Activated T-cell treated with anti-CD3 and anti-CD28 coated beads, Interleukin-2, amount 50 U/mL, for 48 hours (primary cell): ENCODE measurements at regions not wholly inside any gene's neighbourhood (a gene's known extent, or its start where the extent isn't known, plus 50 kb on each side); places are given as distances from the start of the nearest gene placed in this dataset.

Experiments used
- DNase-seq, 2 experiments: peaks; one replicate each; pipeline ENCODE4 v3.0.0-alpha.2; 2020

DNA sequence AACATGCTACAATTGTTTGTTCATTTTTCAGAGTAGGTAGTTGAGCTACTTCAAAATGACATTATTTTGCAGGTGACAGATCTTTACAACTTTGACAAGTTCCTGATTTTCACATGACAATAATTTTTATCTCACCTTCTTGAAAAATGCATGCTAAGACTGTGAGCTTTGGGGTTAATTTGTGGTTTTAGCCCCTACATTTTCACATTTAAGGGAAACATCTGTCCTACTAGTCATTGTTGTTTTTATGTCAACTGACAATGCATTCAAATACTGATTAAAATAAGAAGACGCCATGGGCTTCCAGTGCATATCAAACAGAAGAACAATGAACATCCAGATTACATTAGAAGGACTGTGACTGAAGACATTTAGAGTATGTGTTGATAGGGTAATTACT lies 1470.8 kb upstream of the TENM4 start:
- DNase-seq: no peak

DNA sequence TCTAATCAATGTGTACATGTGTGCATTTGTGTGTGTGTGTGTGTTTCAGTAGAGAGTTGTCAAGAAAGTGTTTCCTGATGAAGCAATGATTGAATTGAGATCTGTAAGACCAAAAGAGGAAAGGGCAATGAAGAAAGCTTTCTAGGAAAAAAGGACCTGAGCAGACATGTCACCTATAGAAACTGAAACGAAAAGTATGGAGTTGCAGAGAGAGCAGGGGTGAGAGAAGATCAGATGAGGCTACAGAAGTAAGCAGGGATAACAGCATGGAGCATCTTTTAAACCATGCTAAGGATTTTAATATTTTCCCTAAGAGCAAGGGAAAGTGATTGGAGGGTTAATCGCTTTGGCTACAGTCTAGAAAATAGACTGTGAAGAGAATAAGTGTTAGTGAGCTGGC lies 1459.4 kb upstream of the TENM4 start:
- no peak for DNase-seq

DNA sequence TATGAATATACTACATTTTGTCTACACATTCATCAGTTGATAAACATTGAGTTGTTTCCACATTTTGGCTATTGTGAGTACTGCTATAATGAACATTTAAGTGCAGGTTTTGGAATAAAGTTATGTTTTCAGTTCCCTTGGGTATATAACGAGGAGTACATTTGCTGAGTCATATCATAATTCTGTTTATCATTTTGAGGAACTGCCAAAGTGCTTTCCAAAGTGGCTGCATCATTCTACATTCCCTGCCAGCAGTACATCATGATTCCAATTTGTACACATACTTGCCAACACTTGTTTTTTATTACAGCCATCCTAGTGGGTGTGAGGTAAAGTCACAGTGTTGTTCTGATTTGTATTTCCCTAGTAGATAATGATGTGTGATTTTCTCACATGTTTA lies 1458.6 kb upstream of the TENM4 start:
- no peak for DNase-seq

DNA sequence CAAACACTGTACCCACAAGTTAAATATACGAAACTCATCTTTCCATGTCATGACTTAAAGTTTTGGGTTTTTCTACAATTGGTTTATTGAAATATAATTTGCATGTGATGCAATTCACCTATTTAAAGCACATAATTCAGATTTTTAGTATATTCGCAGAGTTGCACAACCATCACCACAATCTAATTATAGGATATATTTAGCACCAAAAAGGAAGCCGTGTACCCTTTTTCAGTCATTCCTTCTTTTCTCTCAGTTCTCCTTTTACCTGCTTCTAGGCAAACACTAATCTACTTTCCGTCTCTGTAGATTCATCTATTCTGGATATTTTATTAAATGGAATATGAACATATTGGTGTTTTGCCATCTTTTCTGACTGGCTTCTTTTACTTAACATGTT lies 1458.1 kb upstream of the TENM4 start:
- no peak for DNase-seq

DNA sequence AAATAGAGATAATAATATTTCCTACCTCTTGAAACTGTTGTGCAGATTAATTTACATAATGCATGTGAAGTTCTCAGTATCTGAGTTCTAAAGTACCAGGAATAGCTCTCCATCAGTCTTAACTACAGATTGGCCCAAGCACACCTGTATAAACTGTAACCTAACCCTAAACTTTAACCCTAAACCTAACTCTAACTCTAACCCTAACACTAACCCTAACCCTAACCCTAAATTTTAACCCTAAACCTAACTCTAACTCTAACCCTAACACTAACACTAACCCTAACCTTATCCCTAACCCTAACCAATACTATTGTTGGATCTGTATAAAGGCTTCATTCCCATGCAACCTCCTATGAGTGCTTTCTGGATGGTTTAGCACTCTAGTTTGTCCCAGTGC lies 1445.9 kb upstream of the TENM4 start:
- no peak for DNase-seq

DNA sequence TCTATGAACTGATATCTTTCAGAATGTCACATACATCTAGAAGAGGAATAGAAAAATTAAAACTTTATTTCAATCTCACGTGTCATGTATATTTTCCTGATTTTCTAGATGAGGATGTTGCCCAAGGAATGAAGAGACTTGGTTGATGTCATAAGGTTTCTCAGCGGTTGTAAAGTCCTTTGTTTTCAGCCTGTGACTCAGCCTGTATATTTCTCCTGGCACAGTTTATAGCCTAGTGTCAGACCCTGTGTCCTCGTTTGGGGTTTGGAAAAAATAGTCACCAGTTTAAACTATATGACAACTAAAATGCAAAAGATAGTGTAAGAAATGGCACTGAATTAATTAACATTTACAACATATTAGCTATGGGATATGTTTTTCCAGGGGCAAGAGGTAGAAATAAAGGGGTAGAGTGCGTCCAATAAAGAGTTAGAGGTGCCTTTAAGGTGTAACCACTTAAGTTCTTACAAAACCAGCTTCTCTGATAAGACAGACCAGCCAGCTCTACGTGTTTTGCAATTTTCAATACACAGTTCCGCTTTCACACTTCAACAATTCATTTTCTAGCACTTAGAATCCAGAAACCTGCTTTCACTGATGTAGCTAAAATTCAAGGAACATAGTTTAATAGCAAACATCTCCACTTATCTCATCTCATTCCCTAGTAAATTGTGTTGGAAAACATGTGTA lies 1432.6 kb upstream of the TENM4 start:
- DNase-seq: no peak

DNA sequence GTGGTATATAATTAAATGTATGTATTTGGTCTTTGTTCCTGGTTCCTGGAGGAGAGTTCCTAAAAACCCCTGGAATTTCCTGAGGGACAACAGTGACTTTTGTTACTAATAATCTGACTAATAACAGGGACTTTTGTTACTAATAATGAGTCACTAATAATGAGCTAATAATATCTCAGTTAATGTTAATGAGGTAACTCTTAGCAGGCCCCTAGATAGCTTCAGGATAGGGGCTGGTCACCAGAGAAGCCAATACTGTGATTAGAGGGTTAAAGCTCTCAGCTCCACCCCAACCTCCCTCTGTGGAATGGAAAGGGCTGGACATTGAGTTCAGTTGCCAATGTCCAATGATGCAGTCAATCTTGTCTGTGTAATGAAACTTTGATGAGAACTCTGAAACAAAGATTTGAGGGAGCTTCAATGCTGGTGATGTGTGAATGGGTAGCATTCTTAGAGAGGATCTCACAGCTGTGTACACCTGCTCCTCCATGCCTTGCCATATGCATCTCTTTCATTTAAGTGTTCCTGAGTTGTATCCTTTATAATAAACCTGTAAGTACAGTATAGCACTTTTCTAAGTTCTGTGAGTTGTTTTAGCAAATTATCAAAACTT lies 1431.4 kb upstream of the TENM4 start:
- DNase-seq: no peak

DNA sequence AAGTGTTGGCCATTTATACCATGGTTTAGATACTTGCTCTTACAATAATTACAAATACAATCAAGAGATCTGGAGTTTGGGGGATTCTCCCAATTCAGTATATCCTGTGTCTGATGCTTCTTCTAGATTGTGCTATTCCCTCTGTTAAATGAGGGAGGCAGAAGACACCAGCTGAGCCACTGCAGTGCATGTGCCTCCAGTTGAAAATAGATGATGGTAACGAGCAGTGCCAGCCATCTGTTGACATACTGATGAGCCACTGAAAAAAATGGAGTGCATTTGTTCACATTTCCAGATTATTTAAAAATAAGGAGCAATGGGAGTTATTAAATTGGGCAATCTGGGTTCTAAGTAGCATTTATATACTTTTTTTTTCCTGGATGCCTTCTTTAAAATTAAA lies 1428.0 kb upstream of the TENM4 start:
- no peak for DNase-seq

DNA sequence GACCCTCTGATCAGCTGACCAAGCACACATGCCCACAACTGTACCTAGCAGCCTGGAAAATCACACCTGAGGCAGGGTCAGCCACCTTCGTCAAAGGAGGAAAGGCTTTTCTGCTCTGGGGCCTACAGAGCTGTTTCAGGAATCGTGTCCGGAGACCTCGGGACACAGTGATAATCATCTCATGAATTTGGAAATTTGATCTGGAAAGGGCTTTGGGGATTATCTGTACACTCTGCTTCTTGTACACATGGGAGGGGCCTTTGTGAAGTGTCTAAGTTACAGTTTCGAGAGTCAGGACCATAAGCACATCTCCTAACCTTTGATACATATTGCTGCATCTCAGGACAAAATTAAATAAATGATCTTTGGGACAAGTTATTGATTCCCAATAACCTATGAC lies 1421.2 kb upstream of the TENM4 start:
- DNase-seq: no peak

DNA sequence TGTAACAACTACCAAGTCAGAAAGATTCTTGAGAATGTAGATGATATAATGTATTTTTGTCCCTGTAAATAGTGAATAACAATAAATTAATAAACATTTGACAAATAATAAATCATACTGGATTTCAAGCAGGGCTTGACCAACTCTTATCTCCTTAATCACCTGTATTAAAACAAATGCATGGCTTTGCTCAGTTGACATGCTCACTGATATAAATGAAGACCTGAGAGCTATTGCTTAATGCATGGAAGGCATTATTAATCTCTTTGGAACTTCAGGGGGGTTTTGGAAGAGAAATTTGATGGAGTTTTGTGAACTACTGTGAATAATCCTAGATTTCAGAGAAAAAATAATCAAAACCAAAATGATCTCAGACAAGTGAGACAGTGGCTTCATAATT lies 1420.4 kb upstream of the TENM4 start:
- DNase-seq: no peak

DNA sequence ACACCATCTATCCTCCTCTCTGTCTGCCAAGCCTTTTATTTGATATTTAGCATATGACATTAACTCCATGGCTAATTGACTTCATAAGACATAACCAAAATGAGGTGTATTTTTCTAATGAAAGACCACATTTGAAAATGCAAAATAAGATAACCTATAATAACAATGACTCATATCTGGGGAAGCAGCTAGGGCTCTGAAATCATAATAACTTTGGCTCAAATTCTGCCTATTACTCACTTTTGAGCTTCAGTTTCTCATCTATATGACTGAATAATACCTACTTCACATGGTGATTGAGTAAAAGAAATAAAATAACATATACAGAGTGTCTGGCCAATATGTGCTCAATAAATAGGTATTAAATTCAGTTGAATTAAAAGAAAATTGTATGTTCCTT lies 1419.8 kb upstream of the TENM4 start:
- no peak for DNase-seq

DNA sequence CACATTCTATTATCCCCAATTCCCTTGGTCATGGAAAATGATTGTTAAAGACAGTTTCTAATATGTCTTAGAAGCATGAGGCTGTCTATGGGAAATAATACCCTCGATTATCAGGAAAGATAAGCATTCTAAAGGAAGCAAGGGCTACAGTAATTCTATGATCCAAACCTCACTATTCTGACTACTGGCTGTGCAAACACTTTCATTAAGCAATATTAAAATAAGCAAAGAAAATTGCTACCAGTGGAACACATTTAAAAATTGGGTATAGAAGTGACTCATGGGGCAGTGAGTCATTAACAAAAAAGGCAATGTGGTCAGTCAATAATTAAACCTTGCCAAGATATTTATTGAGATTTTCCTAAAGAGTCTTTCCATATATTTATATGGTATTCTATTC lies 1415.2 kb upstream of the TENM4 start:
- DNase-seq: no peak

DNA sequence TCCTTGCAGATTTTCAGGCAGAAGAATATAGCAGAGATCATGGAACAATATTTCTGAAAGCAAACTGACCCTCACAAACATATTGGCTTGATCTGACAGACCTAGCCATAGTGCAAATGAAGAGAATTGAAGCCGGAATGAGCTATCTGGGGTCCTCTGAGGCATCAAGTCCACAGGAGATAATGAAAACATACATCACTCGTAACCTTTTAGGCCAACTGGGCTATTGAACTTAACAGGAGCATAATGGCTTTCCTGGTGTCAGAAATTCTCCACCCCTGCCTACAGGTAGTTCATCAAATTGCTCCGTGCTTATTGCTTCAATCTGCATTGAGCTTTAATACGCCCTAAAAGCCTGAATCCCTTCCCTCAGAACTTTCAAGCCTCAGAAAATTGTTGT lies 1414.6 kb upstream of the TENM4 start:
- no peak for DNase-seq

DNA sequence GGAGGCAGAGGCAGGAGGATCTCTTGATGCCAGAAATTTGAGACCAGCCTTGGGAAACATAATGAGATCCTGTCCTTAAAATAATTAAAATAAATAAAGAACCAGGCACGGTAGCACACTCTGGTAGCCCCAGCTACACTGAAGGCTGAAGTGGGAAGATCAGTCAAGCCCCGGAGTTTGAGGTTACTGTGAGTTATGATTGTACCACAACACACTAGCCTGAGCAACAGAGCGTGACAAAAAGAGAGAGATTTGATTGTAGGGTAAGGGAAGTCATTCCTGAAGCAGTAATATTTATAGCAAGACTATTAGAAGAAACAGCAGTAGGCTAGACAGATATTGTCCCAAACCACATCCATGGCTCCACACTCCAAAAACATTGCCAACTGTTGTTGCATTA lies 1408.4 kb upstream of the TENM4 start:
- no peak for DNase-seq

DNA sequence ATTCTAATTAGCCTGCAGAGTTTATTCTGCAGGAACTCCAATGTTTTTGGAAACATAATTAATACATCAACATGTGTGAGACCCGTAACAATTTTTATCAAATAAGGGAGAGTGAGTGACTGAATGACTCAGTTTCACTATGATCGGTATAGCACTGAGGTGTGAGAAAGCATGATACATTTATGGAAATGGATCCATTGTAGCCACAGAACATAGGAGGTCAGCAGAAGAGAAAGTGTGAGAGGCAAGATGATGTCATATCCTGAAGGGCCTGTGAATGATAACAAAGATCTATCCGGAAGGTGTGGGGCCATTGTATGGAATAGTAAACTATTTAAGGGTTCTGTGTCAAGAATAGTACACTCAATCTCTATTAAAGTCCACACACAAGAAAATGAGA lies 1406.1 kb upstream of the TENM4 start:
- no peak for DNase-seq

DNA sequence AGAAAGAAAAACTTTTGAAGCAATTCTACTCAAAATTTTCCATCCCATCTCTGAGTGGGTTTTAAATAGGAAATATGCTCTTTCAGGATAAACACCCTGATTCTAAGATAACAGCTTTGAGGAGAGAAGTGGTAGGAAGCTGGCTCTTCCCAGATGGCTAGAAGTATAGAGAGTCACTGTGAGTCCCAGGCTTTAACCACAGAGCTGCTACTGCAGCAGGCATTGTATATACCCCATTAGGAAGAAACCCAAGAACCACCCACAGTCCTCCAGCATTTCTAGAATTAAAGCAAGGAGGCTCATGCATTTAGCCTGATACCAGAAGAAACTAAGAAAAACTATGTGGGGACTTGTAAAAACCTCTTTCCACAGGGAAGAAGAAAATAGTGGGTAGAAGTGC lies 1405.6 kb upstream of the TENM4 start:
- no peak for DNase-seq

DNA sequence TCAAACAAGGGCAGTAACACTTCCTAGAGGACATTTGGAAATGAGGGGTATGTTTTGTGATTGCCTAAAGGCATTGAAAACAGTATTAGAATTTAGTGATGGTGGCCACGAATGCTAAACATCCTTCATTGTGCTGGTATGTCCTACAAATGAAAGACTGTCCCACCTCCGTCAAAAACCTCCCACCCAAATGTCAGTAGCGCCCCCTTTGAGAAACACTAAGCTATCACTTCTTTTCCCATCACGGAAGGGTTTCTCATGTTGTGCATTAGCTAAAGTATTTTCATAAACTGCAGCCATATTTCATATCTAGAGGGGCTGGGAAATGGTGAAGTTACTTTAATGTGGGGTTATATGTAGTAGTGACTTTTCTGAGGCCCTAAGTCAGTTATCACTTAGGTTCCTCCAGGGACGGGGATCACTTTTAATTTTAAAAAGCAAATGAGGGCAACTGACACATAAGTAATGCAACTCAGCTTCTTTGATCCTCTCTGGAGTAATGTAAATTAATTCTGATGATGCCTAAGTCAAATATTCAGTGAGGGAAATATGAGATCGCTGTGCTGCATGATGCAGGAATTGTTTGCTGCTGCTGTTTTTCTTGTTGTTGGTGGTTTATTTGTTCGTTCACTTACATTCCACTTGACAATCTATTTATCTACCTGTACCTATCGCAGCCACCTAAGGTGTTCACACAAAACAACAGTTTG lies 1403.4 kb upstream of the TENM4 start:
- DNase-seq: no peak

DNA sequence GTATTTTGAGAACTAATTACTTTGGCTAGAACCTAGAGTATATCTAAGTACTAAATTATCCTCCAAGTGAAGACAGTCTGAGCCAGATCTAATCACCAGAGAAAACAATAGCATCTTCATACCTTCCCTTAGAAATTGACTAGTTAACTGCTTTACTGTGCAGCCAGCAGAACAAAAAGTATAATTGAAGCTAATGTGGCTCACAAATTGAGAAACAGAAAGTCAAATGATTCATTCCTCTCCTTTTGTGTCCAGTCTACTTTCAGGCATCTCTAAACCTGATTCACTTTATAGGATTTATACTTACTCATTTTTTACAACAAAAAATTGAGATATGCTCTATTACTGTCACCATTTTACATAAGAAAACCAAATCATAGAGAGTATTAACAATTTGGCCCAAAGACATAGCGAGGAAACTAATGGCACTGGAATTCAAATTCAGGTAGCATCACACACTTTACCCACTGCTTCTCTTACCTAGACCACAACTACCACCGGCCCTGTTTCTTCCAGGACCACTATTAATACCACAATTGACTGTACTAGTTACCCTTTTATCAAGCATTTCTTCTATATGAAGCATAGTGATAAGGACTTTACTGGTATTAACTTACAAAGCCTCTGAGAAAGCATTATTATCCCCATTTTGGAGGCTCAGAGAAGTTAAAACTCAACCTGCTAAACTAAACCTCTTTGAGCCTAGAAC lies 1402.6 kb upstream of the TENM4 start:
- no peak for DNase-seq

DNA sequence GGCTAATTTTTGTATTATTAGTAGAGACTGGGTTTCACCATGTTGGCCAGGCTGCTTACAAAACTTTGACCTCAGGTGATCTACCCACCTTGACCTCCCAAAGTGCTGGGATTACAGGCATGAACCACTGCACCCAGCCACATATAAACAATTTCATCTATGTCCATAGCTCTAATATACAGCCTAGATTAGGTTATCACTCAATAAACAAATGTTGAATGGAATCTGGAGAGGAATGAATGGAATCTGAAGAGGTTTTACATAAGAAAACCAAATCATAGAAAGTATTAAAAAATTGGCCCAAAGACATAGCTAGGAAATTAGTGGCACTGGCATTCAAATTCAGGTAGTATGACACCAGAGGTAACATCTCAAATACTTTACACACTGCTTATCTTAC lies 1401.4 kb upstream of the TENM4 start:
- DNase-seq: no peak

DNA sequence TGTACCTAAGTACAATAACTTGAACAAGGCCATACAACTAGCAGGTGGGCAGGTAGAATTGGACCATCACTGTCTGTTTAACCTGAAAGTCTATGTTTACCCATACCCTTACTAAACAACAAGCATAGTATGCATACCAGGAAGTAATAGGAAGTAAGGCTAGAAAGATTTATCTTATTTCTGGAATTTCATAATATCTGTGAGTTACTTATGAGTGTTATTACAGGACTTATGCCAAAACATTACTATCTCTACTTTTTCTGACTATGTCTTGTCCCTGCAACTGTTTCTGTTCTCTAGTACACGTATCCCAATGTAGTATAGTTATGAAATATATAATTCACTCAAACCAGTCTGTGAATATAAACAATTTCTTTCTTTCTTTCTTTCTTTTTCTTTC lies 1400.8 kb upstream of the TENM4 start:
- no peak for DNase-seq

DNA sequence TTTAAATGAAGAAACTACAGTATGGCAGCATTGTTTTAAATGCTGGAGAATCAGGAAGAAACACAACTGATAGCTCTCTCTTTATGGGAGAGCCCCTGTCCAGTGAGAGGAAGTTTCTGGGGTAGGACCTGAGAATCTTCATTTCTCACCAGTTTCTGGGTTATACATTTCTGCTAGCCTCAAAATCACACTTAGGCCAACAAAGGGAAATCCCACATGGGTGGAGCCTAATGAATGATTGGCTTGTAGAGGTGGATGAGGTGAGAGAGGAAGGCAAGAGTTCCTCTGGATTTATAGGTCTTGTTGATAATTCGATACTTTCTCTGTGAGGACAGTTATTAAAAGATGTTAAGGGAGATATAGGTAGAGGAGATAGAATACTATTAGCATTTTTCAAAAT lies 1397.3 kb upstream of the TENM4 start:
- no peak for DNase-seq

DNA sequence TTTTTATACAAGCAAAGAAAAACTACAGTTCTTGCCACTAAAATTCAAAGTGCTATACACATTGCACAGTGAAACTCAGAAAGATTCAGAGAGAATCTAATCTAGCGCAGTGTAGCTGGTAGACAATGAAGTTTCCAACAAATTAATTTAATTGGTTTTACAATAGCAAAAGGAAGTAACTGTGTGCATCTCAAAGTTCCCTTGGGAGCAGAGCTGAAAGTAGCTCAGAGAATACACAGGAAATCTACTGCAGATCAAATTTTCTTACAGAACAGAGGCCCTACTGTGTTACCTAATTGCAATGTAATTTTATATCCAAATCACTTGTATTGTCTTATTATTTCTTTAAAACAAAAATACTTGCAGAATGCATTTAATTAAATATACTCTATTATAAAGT lies 1396.2 kb upstream of the TENM4 start:
- DNase-seq: no peak

DNA sequence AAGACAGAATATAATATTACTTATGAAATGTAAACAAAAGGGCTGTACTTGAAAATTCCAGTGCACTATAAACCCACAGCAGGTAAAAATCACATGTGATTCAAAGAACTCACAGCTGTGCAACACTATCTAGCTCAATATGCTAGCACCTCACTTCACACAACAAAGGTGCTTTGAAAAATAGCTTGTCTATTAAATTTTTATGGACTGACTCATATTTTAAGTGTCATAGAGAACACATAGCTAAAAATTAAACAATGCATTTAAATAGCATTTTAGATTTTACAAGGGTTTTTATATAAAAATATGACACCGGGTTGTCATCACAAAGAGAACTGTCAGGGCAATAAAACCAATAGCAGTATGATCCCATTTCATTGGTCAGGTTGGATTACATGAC lies 1390.5 kb upstream of the TENM4 start:
- DNase-seq: no peak

DNA sequence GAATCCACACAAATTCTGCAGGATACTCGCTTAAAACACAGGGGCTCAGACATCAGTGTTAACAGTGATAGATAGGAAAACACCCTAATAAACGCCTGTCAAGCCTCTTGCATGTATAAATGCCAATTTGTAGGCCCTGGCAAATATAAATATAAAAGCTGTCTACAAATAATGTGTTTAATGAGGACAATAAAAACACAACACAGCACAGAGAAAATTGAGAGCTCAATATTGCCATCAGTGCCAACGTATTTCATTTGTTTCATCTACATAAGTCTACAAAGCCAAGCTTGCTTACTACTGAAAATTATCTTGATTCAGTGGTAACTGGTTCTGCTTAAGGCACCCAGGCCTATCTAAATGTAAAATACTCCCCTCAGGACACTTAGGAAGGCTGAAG lies 1387.0 kb upstream of the TENM4 start:
- DNase-seq: no peak
